ENCODE measurements at regions not wholly inside any gene's neighbourhood (a gene's known extent, or its start where the extent isn't known, plus 50 kb on each side); places are given as distances from the start of the nearest gene placed in this dataset.
A peak's percentile ranks its signal among the peaks of the same experiment; 100 is the strongest.

DNA sequence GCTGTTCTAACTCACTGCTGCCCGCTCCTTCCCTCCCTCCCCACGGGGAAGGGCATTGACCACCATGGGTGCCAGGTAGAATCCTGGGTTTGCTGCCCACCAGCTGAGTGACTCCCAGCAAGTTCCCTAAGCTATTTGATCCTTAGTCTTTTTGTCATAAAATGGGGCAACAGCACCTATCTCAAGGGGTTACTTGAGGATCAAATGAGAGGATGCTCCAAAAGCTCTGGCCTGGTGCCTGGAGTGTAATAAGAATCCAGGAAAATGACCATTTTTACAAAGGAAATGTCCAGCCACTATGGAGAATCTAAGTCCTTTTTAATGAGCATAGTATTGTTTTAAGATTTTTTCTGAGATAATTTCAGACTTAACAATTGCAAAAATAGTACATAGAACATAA, 61.4 kb upstream of the CMKLR1 start:
- no peak for ATAC-seq
- 82% methylated on average over 2 of the region's 2 CpGs for WGBS
- no peak overlapping the region for H3K4me3 ChIP-seq (ENCODE audit: low read length)
- DNase-seq: no peak
- no peaks in the 10 kb centered on the region for H3K9me3 ChIP-seq (ENCODE audit: control insufficient read depth, low read length)
- peaks cover 2% of the 10 kb centered on the region for H3K4me1 ChIP-seq (ENCODE audit: control insufficient read depth, insufficient read depth, low read length)
- H3K27ac ChIP-seq (ENCODE audit: low read length): no peak overlapping the region
- intact Hi-C loops (cut with DNase I): no loop called here
- H3K27me3 ChIP-seq (ENCODE audit: control insufficient read depth, insufficient read depth): no peaks in the 10 kb centered on the region

DNA sequence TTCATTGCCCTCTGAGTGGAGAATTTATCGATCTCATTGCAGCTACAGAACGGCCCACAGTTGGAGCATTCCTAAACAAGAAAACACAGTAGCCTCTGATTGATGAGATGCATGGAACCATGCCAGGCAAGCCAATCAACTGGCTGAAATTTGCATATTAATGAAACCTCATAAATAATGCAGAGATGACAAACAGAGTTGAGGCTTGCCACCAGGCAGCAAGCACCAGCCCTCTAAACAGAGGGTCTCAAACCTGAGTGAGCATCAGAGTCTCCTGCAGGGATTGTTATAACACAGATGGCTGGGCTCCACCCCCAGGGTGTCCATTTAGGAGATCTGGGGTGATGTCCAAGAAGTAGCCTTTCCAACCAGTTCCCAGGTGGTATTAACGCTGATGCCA, 60.9 kb upstream of the CMKLR1 start:
- intact Hi-C loops (cut with DNase I): no loop called here
- WGBS: 62% methylated on average over 3 of the region's 3 CpGs
- DNase-seq (no peak), ATAC-seq (no peak)
- no peak overlapping the region for H3K4me3 ChIP-seq (ENCODE audit: low read length)
- H3K27ac ChIP-seq (ENCODE audit: low read length): no peak overlapping the region
- H3K9me3 ChIP-seq (ENCODE audit: control insufficient read depth, low read length): no peaks in the 10 kb centered on the region
- peaks cover 2% of the 10 kb centered on the region for H3K4me1 ChIP-seq (ENCODE audit: control insufficient read depth, insufficient read depth, low read length)
- no peaks in the 10 kb centered on the region for H3K27me3 ChIP-seq (ENCODE audit: control insufficient read depth, insufficient read depth)

DNA sequence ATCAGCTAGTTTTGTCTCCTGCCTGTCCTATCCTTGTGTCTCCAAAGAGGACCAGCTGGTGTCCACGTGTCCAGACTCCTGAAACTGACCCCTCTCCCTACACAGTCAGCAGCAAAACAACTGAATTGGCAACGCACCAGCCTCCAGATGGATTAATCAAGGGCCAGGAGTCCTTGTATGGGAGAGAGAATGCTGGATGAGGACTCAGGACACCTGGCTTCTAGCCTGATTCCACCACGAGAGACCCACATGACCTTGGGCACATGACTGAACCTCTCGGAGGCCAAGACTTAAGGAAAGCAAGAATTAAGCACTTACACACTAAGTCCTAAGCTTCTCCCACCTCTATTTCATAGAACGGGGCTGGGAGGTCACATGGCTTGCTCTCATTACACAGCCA, 60.4 kb upstream of the CMKLR1 start:
- no peaks in the 10 kb centered on the region for H3K9me3 ChIP-seq (ENCODE audit: control insufficient read depth, low read length)
- DNase-seq (peak; percentile 13 to 67 (median 52)), ATAC-seq (no peak)
- no peaks in the 10 kb centered on the region for H3K27me3 ChIP-seq (ENCODE audit: control insufficient read depth, insufficient read depth)
- H3K4me1 ChIP-seq (ENCODE audit: control insufficient read depth, insufficient read depth, low read length): peaks cover 2% of the 10 kb centered on the region
- WGBS: 40% methylated on average over 5 of the region's 5 CpGs
- intact Hi-C loops (cut with DNase I): no loop called here
- H3K4me3 ChIP-seq (ENCODE audit: low read length): no peak overlapping the region
- H3K27ac ChIP-seq (ENCODE audit: low read length): no peak overlapping the region

DNA sequence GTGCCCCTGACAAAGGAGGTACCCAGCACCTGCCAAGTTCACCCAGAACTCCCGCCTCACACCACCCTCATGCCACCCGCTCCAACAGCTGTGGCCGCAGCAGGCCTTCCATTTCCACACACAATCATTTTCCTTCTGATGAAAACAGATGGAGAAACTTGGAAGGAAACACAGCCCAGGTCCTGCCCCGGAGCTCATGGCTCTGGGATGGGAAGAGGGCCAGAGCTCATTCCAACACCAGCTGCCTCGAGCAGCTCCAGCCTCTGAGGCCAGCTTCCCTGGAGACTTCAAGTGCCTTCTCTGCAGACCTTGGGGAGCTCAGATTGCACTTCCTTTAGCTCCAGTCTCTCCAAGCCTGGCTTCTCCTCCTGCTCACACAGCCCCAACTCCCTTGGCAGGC, 55.1 kb upstream of the CMKLR1 start:
- intact Hi-C loops (cut with DNase I): no loop called here
- no peak overlapping the region for H3K4me3 ChIP-seq (ENCODE audit: low read length)
- peaks cover 2% of the 10 kb centered on the region for H3K4me1 ChIP-seq (ENCODE audit: control insufficient read depth, insufficient read depth, low read length)
- H3K27ac ChIP-seq (ENCODE audit: low read length): no peak overlapping the region
- 37% methylated on average over 5 of the region's 5 CpGs for WGBS
- ATAC-seq (peak; percentile 72 to 90), DNase-seq (peak; percentile 32 to 74 (median 70))
- H3K9me3 ChIP-seq (ENCODE audit: control insufficient read depth, low read length): no peaks in the 10 kb centered on the region
- no peaks in the 10 kb centered on the region for H3K27me3 ChIP-seq (ENCODE audit: control insufficient read depth, insufficient read depth)

DNA sequence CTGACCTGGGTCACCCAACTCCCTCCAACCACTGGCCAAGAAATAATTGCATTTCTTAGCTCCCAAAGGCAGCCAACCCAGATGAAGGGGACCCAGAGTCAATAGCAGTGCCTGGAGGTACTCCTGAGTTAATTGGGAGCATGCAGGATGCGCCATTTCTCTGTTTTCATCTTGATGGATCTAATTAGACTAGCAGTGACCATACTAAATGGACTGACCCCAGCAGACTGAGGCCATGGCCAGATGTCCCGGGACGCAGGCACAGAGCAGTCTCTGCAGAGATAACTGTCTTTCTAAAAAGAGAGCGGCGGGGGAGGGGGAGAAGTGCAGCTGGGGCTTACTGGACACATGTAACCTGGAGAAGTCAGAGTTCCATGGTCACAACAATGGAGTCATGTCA, 53.2 kb upstream of the CMKLR1 start:
- intact Hi-C loops (cut with DNase I): no loop called here
- Histone ChIP-seq H3K9me3 (ENCODE audit: control insufficient read depth, low read length) (no peaks in the 10 kb centered on the region), H3K27me3 (ENCODE audit: control insufficient read depth, insufficient read depth) (no peaks in the 10 kb centered on the region), H3K27ac (ENCODE audit: low read length) (no peak overlapping the region), H3K4me1 (ENCODE audit: control insufficient read depth, insufficient read depth, low read length) (no peaks in the 10 kb centered on the region), H3K4me3 (ENCODE audit: low read length) (no peak overlapping the region)
- no peak for DNase-seq
- ATAC-seq: no peak
- WGBS: 76% methylated on average over 5 of the region's 5 CpGs

DNA sequence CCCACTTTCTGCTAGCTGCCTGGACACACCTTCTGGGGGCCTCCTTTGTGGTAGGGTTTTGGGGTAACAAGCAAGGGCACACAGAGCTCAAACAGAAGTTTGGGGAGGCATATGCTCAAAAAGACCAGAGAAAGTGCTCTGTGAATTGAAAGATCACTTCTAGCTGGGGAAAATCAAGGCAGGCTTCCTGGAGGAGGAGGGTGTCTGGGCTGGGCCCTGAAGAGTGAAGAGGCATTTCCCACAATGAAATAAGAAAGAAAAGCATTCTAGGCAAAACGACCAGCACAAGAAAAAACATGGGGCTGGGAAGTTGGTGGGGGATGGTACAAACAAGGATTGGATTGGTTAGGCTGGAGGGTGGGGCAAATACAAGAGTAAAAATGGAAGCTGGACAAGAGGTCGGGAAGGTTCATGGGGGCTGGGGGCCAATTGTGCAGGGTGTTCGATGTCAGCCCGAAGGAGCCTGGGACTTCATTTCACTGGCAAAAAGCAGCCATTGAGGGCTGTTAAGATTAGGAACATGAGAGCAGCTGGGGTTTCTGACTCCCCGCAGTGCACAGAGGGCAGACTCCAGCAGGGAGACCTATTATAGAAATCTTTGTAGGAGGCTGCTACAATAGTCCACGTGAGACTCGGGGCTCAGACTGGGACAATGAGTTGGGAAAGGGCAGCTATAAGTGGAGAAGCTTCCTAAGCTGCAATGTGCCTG, 51.5 kb upstream of the CMKLR1 start:
- intact Hi-C loops (cut with DNase I): no loop called here
- H3K4me1 ChIP-seq (ENCODE audit: control insufficient read depth, insufficient read depth, low read length): no peaks in the 10 kb centered on the region
- H3K27ac ChIP-seq (ENCODE audit: low read length): no peak overlapping the region
- no peaks in the 10 kb centered on the region for H3K27me3 ChIP-seq (ENCODE audit: control insufficient read depth, insufficient read depth)
- no peak overlapping the region for H3K4me3 ChIP-seq (ENCODE audit: low read length)
- WGBS: 24% methylated on average over 7 of the region's 7 CpGs
- ATAC-seq (no peak), DNase-seq (no peak)
- H3K9me3 ChIP-seq (ENCODE audit: control insufficient read depth, low read length): no peaks in the 10 kb centered on the region

DNA sequence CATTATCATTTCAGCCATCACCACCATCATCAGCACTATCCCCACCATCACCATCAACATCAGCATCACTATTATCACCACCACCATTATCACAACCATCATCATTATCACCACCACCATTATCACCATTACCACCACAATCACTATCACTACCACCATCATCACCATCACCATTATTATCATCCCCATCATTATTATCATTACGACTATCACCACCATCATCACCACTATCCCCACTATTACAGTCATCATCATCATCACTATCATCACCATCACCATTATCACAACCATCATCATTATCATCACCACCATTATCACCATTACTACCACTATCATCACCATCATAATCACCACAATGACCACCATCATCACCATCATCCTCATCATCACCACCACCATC, 50.4 kb upstream of the CMKLR1 start:
- intact Hi-C loops (cut with DNase I): no loop called here
- Histone ChIP-seq H3K4me1 (ENCODE audit: control insufficient read depth, insufficient read depth, low read length) (no peaks in the 10 kb centered on the region), H3K27me3 (ENCODE audit: control insufficient read depth, insufficient read depth) (no peaks in the 10 kb centered on the region), H3K27ac (ENCODE audit: low read length) (no peak overlapping the region), H3K4me3 (ENCODE audit: low read length) (no peak overlapping the region), H3K9me3 (ENCODE audit: control insufficient read depth, low read length) (no peaks in the 10 kb centered on the region)
- DNase-seq (no peak), ATAC-seq (no peak)
- 86% methylated on average over 1 of the region's 1 CpG for WGBS
